HCT116 (cell line): ENCODE measurements at regions not wholly inside any gene's neighbourhood (a gene's known extent, or its start where the extent isn't known, plus 50 kb on each side); places are given as distances from the start of the nearest gene placed in this dataset.

Experiments
- ATAC-seq: fragments of 200-7000 bp; cut with Tn5 transposase; 2 replicates; pipeline ENCODE4 v1.9.1; 2020; ENCODE audit warnings: mild to moderate bottlenecking, moderate library complexity
- BruUV-seq: library from RNA; stranded (reverse); fragments of 400-500 nt; replicated peaks from 2 replicates; lab custom pipeline; 2021; lab: Mats Ljungman, UMichigan
- CTCF ChIA-PET: fragments of 300-600 bp; sonication (Branson Sonifier 250); formaldehyde crosslinking; loops from one replicate; lab custom pipeline; 2021; ENCODE audit warnings: antibody characterized with exemption; lab: Charles Lee
- POLR2A ChIA-PET: fragments of 300-600, 350-600 bp; sonication (Branson Sonifier 250); formaldehyde crosslinking; loops from one replicate; lab custom pipeline; 2021; ENCODE audit warnings: antibody characterized with exemption; lab: Charles Lee
- RAD21 ChIA-PET, 2 experiments: fragments of 300-600 bp; sonication (Branson Sonifier 250); formaldehyde crosslinking; loops; one replicate each; lab custom pipeline; 2023; ENCODE audit warnings: low total read pairs in 2 of 2; ENCODE audit not compliant: uncharacterized antibody in 2 of 2, unreplicated experiment in 2 of 2, low non-redundant PET in 1 of 2; lab: Charles Lee
- DNase-seq: peaks from one replicate; pipeline ENCODE4 v3.0.0-alpha.2; 2010; ENCODE audit warnings: low read depth, low spot score
- H2AFZ ChIP-seq: fragments of 200-600 bp; shearing (Covaris generic), sonication (generic); 2 replicates; pipeline ENCODE4 v1.6.1; 2017; ENCODE audit warnings: low read depth, mixed run types, mixed read lengths, antibody characterized with exemption, low read length; ENCODE audit not compliant: poor library complexity, severe bottlenecking
- H3K27ac ChIP-seq: 2 replicates; pipeline ENCODE4 v1.5.1; 2012; ENCODE audit warnings: low read depth, low read length
- H3K27me3 ChIP-seq: fragments of 200-600 bp; sonication (generic); 2 replicates; pipeline ENCODE4 v1.6.1; 2016; ENCODE audit warnings: mixed run types, low read length, mixed read lengths; ENCODE audit not compliant: insufficient read depth
- H3K36me3 ChIP-seq, 2 experiments: fragments of 200-500 bp in 1 of 2; fragments of 200-600 bp in 1 of 2; sonication (Bioruptor generic) in 1 of 2; sonication (generic) in 1 of 2; 2 replicates each; pipeline versions ENCODE4 v1.5.1 to v1.6.1; 2014 to 2016; ENCODE audit warnings: low read length in 2 of 2, inconsistent platforms in 1 of 2, mixed read lengths in 1 of 2, mixed run types in 1 of 2; ENCODE audit not compliant: insufficient read depth in 2 of 2, control insufficient read depth in 1 of 2
- H3K4me1 ChIP-seq, 2 experiments: fragments of 200-600 bp in 1 of 2; sonication (generic) in 1 of 2; 2 replicates each; pipeline versions ENCODE4 v1.5.1 to v1.6.1; 2012 to 2017; ENCODE audit warnings: low read length in 2 of 2, inconsistent platforms in 1 of 2, mild to moderate bottlenecking in 1 of 2, mixed read lengths in 1 of 2, mixed run types in 1 of 2, moderate library complexity in 1 of 2; ENCODE audit not compliant: insufficient read depth in 2 of 2, control insufficient read depth in 1 of 2
- H3K4me2 ChIP-seq: fragments of 200-600 bp; sonication (generic); 2 replicates; pipeline ENCODE4 v1.6.1; 2017; ENCODE audit warnings: mixed run types, low read length, mixed read lengths
- H3K4me3 ChIP-seq, 2 experiments: fragments of 200-600 bp in 1 of 2; sonication (generic) in 1 of 2; replicated peaks in 1 of 2; 2 replicates each; pipeline ENCODE4 v1.5.1; 2011 to 2016; ENCODE audit warnings: low read length in 2 of 2, control low read depth in 1 of 2, low read depth in 1 of 2, mild to moderate bottlenecking in 1 of 2, mixed read lengths in 1 of 2, mixed run types in 1 of 2
- H3K79me2 ChIP-seq: fragments of 200-600 bp; sonication (generic); 2 replicates; pipeline ENCODE4 v1.6.1; 2017; ENCODE audit warnings: mild to moderate bottlenecking, mixed run types, low read length, moderate library complexity, mixed read lengths; ENCODE audit not compliant: insufficient read depth
- H3K9ac ChIP-seq: fragments of 200-600 bp; sonication (generic); 2 replicates; pipeline ENCODE4 v1.6.1; 2016; ENCODE audit warnings: low read length, mixed read lengths
- H3K9me2 ChIP-seq: fragments of 200-600 bp; sonication (generic), shearing (Covaris generic); 2 replicates; pipeline ENCODE4 v1.6.1; 2017; ENCODE audit warnings: mixed run types, mild to moderate bottlenecking, moderate library complexity; ENCODE audit not compliant: insufficient read depth
- H3K9me3 ChIP-seq, 2 experiments: fragments of 200-500 bp in 1 of 2; fragments of 200-600 bp in 1 of 2; sonication (Bioruptor generic) in 1 of 2; sonication (generic) in 1 of 2; 2 replicates each; pipeline ENCODE4 v1.6.1; 2014 to 2017; ENCODE audit warnings: low read length in 2 of 2, mixed read lengths in 2 of 2, inconsistent platforms in 1 of 2, low read depth in 1 of 2, mild to moderate bottlenecking in 1 of 2, mixed run types in 1 of 2, moderate library complexity in 1 of 2; ENCODE audit not compliant: control insufficient read depth in 1 of 2, insufficient read depth in 1 of 2
- H4K20me1 ChIP-seq: fragments of 200-600 bp; sonication (generic), shearing (Covaris generic); 2 replicates; pipeline ENCODE4 v1.6.1; 2017; ENCODE audit warnings: mixed run types, mild to moderate bottlenecking, moderate library complexity; ENCODE audit not compliant: insufficient read depth
- CBX3 ChIP-seq: IDR thresholded peaks from 2 replicates; pipeline ENCODE4 v1.6.1; 2012; ENCODE audit warnings: low read depth
- intact Hi-C: fragments of 100-400 bp; cut with micrococcal nuclease; formaldehyde crosslinking; loops from 2 replicates; pipeline ENCODE4 v1.10.0; 2022
- TF ChIP-seq, protein P1 (sequence below): IDR thresholded peaks from 2 replicates; pipeline ENCODE4 v1.6.1; 2012; ENCODE audit warnings: low read depth
- TF ChIP-seq, protein P2 (sequence below), 3 experiments: fragments of 200-600 bp in 1 of 3; sonication (generic) in 1 of 3; IDR thresholded peaks in 2 of 3; conservative IDR thresholded peaks in 1 of 3; 2 replicates each; pipeline ENCODE4 v1.5.1; 2012 to 2017; ENCODE audit warnings: low read depth in 2 of 3, low read length in 2 of 3, antibody characterized with exemption in 1 of 3, borderline replicate concordance in 1 of 3, control low read depth in 1 of 3, mild to moderate bottlenecking in 1 of 3, mixed read lengths in 1 of 3, mixed run types in 1 of 3, moderate library complexity in 1 of 3; ENCODE audit not compliant: insufficient read depth in 1 of 3

GRCh38 chr3:177811112-177811511 is 613.8 kb upstream of the TBL1XR1 start:
- H3K9ac ChIP-seq, result no peak overlapping the region
- ATAC-seq (no peak), DNase-seq (no peak)
- no peak overlapping the region for H2AFZ ChIP-seq
- POLR2A ChIA-PET, result no interaction called here
- H3K27ac ChIP-seq, result no peak overlapping the region
- H3K4me3 ChIP-seq, result no peak overlapping the region
- H3K27me3 ChIP-seq, result no peaks in the 10 kb centered on the region
- no peak overlapping the region for H3K4me2 ChIP-seq
- TF ChIP-seq, protein P1, sequence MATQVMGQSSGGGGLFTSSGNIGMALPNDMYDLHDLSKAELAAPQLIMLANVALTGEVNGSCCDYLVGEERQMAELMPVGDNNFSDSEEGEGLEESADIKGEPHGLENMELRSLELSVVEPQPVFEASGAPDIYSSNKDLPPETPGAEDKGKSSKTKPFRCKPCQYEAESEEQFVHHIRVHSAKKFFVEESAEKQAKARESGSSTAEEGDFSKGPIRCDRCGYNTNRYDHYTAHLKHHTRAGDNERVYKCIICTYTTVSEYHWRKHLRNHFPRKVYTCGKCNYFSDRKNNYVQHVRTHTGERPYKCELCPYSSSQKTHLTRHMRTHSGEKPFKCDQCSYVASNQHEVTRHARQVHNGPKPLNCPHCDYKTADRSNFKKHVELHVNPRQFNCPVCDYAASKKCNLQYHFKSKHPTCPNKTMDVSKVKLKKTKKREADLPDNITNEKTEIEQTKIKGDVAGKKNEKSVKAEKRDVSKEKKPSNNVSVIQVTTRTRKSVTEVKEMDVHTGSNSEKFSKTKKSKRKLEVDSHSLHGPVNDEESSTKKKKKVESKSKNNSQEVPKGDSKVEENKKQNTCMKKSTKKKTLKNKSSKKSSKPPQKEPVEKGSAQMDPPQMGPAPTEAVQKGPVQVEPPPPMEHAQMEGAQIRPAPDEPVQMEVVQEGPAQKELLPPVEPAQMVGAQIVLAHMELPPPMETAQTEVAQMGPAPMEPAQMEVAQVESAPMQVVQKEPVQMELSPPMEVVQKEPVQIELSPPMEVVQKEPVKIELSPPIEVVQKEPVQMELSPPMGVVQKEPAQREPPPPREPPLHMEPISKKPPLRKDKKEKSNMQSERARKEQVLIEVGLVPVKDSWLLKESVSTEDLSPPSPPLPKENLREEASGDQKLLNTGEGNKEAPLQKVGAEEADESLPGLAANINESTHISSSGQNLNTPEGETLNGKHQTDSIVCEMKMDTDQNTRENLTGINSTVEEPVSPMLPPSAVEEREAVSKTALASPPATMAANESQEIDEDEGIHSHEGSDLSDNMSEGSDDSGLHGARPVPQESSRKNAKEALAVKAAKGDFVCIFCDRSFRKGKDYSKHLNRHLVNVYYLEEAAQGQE, result no peak
- TF ChIP-seq CBX3, result no peak
- TF ChIP-seq, protein P2, sequence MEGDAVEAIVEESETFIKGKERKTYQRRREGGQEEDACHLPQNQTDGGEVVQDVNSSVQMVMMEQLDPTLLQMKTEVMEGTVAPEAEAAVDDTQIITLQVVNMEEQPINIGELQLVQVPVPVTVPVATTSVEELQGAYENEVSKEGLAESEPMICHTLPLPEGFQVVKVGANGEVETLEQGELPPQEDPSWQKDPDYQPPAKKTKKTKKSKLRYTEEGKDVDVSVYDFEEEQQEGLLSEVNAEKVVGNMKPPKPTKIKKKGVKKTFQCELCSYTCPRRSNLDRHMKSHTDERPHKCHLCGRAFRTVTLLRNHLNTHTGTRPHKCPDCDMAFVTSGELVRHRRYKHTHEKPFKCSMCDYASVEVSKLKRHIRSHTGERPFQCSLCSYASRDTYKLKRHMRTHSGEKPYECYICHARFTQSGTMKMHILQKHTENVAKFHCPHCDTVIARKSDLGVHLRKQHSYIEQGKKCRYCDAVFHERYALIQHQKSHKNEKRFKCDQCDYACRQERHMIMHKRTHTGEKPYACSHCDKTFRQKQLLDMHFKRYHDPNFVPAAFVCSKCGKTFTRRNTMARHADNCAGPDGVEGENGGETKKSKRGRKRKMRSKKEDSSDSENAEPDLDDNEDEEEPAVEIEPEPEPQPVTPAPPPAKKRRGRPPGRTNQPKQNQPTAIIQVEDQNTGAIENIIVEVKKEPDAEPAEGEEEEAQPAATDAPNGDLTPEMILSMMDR (IDR thresholded peaks at IDR 0.05 in 2 of 3, conservative IDR thresholded peaks at IDR 0.05 in 1 of 3; ENCODE audit: borderline replicate concordance in 1 of 3, insufficient read depth in 1 of 3, low read depth in 2 of 3, low read length in 2 of 3), result no peak
- H3K9me3 ChIP-seq, result no peaks in the 10 kb centered on the region
- intact Hi-C loops, result no loop called here
- no peaks in the 10 kb centered on the region for H3K79me2 ChIP-seq
- no peaks in the 10 kb centered on the region for H3K9me2 ChIP-seq
- RAD21 ChIA-PET, result no interaction called here
- H3K4me1 ChIP-seq, result peaks cover 0 to 3% of the 10 kb centered on the region in 2 experiments; a peak in 2 of 4 replicates
- no peaks in the 10 kb centered on the region for H4K20me1 ChIP-seq
- no peaks in the 10 kb centered on the region for H3K36me3 ChIP-seq
- BruUV-seq, result no TSS peak
- CTCF ChIA-PET, result no interaction called here
